ENCODE measurements at regions not wholly inside any gene's neighbourhood (a gene's known extent, or its start where the extent isn't known, plus 50 kb on each side); places are given as distances from the start of the nearest gene placed in this dataset.

GRCh38 chr22:49427941-49428340 is 399.7 kb downstream of the BRD1 start:
- H3K4me1 ChIP-seq = no peaks in the 10 kb centered on the region
- ATAC-seq = no peak

DNA sequence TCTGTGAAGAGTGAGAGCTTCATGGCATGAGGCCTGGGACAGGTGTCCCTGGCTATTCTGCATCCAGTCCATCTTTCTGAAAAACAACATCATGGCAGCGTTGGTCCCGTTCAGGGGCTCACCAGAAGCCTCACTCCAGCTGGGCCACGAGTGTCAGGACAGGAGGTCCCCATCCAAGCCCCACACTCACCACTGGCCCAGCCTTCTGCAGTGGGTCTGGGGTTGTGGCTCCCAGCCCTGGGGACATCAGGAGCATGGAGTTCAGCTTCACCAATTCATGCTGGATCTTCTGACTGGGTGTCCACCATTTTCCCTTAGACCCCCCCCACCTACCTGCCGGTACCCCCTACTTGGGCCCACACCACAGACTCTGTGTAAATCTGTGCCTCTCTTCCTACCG is 400.3 kb downstream of the BRD1 start:
- Histone ChIP-seq H3K9me3 (no peaks in the 10 kb centered on the region), H3K4me1 (no peaks in the 10 kb centered on the region), H3K27me3 (peaks cover 0 to 59% of the 10 kb centered on the region in 2 donors), H3K36me3 (no peaks in the 10 kb centered on the region), H3K4me3 (no peak overlapping the region), H3K27ac (no peak overlapping the region)
- DNase-seq = no peak
- no peak for TF ChIP-seq CTCF (IDR thresholded peaks at IDR 0.05)
- intact Hi-C loops (cut with DNase I) = no loop called here
- ATAC-seq = no peak

More at GRCh38 chr22:49427941-49428340, 399.7 kb downstream of the BRD1 start:
- H3K9me3 ChIP-seq = no peaks in the 10 kb centered on the region
- intact Hi-C loops (cut with DNase I) = no loop called here
- no peak overlapping the region for H3K27ac ChIP-seq
- no peak overlapping the region for H3K4me3 ChIP-seq
- TF ChIP-seq CTCF (IDR thresholded peaks at IDR 0.05) = no peak
- no peak for DNase-seq
- no peaks in the 10 kb centered on the region for H3K36me3 ChIP-seq
- H3K27me3 ChIP-seq = peaks cover 0 to 63% of the 10 kb centered on the region in 2 donors

DNA sequence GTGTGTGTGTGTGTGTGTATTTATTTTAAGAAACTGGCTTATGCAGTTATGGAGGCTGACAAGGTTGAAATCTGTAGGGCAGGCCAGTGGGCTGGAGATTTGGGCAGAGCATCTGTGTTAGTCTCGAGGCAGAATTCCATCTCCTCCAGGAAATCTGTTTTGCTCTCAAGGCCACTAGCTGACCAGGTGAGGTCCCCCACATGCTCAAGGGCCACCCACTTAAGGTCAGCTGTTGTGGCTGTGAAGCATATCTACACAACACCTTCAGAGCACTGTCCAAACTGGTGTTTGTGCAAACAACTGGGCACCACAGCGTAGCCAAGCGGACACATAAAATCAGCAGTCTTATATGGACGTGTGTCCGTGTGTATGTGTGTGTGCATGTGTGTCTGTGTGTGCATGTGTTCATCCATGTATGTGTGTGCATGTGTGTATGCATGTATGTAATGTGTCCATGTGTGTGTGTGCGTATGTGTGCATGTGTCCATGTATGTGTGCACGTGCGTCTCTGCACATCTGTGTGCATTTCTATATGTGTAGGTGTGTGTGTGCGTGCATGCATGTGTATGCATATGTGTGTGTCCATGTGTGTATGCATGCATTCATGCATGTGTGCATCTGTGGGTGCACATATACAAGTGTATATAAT is 400.9 kb downstream of the BRD1 start:
- Histone ChIP-seq H3K27ac (no peak overlapping the region), H3K4me1 (no peaks in the 10 kb centered on the region), H3K27me3 (peaks cover 0 to 55% of the 10 kb centered on the region in 2 donors), H3K4me3 (no peak overlapping the region), H3K9me3 (no peaks in the 10 kb centered on the region), H3K36me3 (no peaks in the 10 kb centered on the region)
- no peak for ATAC-seq
- no peak for DNase-seq
- intact Hi-C loops (cut with DNase I) = no loop called here
- TF ChIP-seq CTCF (IDR thresholded peaks at IDR 0.05) = no peak

GRCh38 chr22:49426098-49426497 is 401.6 kb downstream of the BRD1 start:
- peaks cover 0 to 49% of the 10 kb centered on the region in 2 donors for H3K27me3 ChIP-seq
- DNase-seq (no peak), ATAC-seq (no peak)
- H3K27ac ChIP-seq = no peak overlapping the region
- H3K9me3 ChIP-seq = peaks cover 0 to 3% of the 10 kb centered on the region in 2 donors
- no peaks in the 10 kb centered on the region for H3K4me1 ChIP-seq
- TF ChIP-seq CTCF (IDR thresholded peaks at IDR 0.05) = no peak
- H3K4me3 ChIP-seq = no peak overlapping the region
- H3K36me3 ChIP-seq = no peaks in the 10 kb centered on the region
- intact Hi-C loops (cut with DNase I) = no loop called here

- Histone ChIP-seq H3K27me3 (peaks cover 0 to 51% of the 10 kb centered on the region in 2 donors), H3K9me3 (peaks cover 0 to 8% of the 10 kb centered on the region in 2 donors), H3K4me3 (no peak overlapping the region), H3K27ac (no peak overlapping the region), H3K4me1 (no peaks in the 10 kb centered on the region), H3K36me3 (no peaks in the 10 kb centered on the region)
- intact Hi-C loops (cut with DNase I) = no loop called here
- ATAC-seq = no peak
- TF ChIP-seq CTCF (IDR thresholded peaks at IDR 0.05) = no peak
- no peak for DNase-seq
These were observed 402.3 kb downstream of the BRD1 start for GRCh38 chr22:49425356-49425755.

Measured in left lung (tissue), 4 donors.